CD4-positive, alpha-beta T cell treated with Interleukin-15 for 4 hours (primary cell): ENCODE measurements at regions not wholly inside any gene's neighbourhood (a gene's known extent, or its start where the extent isn't known, plus 50 kb on each side); places are given as distances from the start of the nearest gene placed in this dataset.

ENCODE experiments used
- DNase-seq: peaks from one replicate; pipeline ENCODE4 v3.0.0-alpha.2; 2020; ENCODE audit warnings: low spot score

GRCh38 chr12:91311081-91311480 lies 128.5 kb upstream of the DCN start:
- no peak for DNase-seq

- DNase-seq = no peak
Measured at GRCh38 chr12:91309450-91309849, 126.8 kb upstream of the DCN start.

- no peak for DNase-seq
Measured at GRCh38 chr12:91307957-91308670, 125.5 kb upstream of the DCN start.

- no peak for DNase-seq
Measured at GRCh38 chr12:91290354-91290753, 107.7 kb upstream of the DCN start.

GRCh38 chr12:91289906-91290305 lies 107.3 kb upstream of the DCN start:
- DNase-seq = no peak

- no peak for DNase-seq
Measured at GRCh38 chr12:91289072-91289471, 106.5 kb upstream of the DCN start.

- DNase-seq = no peak
Measured at GRCh38 chr12:91287753-91288152, 105.1 kb upstream of the DCN start.

GRCh38 chr12:91278126-91278525 lies 95.5 kb upstream of the DCN start:
- no peak for DNase-seq

- DNase-seq = no peak
Measured at GRCh38 chr12:91276509-91276908, 93.9 kb upstream of the DCN start.

GRCh38 chr12:91275321-91275720 lies 92.7 kb upstream of the DCN start:
- no peak for DNase-seq

- DNase-seq = no peak
Measured at GRCh38 chr12:91274916-91275315, 92.3 kb upstream of the DCN start.

GRCh38 chr12:91273560-91273959 lies 90.9 kb upstream of the DCN start:
- no peak for DNase-seq

- no peak for DNase-seq
Measured at GRCh38 chr12:91272461-91273063, 89.9 kb upstream of the DCN start.

GRCh38 chr12:91271185-91271584 lies 88.6 kb upstream of the DCN start:
- no peak for DNase-seq

- DNase-seq = no peak
Measured at GRCh38 chr12:91267039-91267438, 84.4 kb upstream of the DCN start.

- DNase-seq = no peak
Measured at GRCh38 chr12:91264178-91264577, 81.6 kb upstream of the DCN start.

- DNase-seq = no peak
Measured at GRCh38 chr12:91261820-91262676, 79.4 kb upstream of the DCN start.

GRCh38 chr12:91256411-91256810 lies 73.8 kb upstream of the DCN start:
- DNase-seq = no peak

GRCh38 chr12:91252341-91252740 lies 69.7 kb upstream of the DCN start:
- DNase-seq = no peak

- DNase-seq = no peak
Measured at GRCh38 chr12:91250273-91250665, 67.7 kb upstream of the DCN start.

- DNase-seq = no peak
Measured at GRCh38 chr12:91249518-91250272, 67.1 kb upstream of the DCN start.

- DNase-seq = no peak
Measured at GRCh38 chr12:91249054-91249453, 66.4 kb upstream of the DCN start.
